Memory B cell (primary cell): ENCODE measurements at regions not wholly inside any gene's neighbourhood (a gene's known extent, or its start where the extent isn't known, plus 50 kb on each side); places are given as distances from the start of the nearest gene placed in this dataset.

Experiments
- ATAC-seq: fragments of 150-1000 bp; cut with Tn5 transposase; 2 replicates; pipeline ENCODE4 v1.10.0; 2021; ENCODE audit warnings: low read depth, mild to moderate bottlenecking, moderate library complexity
- DNase-seq, 2 donors: peaks; one replicate each; pipeline ENCODE4 v3.0.0; 2022; ENCODE audit warnings: low spot score in 2 of 2
- H3K27ac Mint-ChIP-seq: one replicate; pipeline ENCODE4 v1.8.0; 2022; ENCODE audit warnings: mild to moderate bottlenecking, moderate library complexity, mixed read lengths
- H3K27me3 Mint-ChIP-seq: one replicate; pipeline ENCODE4 v1.8.0; 2022; ENCODE audit warnings: mixed read lengths
- H3K36me3 Mint-ChIP-seq: one replicate; pipeline ENCODE4 v1.8.0; 2022; ENCODE audit warnings: mild to moderate bottlenecking, mixed read lengths
- H3K4me1 Mint-ChIP-seq: one replicate; pipeline ENCODE4 v1.8.0; 2022; ENCODE audit warnings: mixed read lengths
- H3K4me3 Mint-ChIP-seq: one replicate; pipeline ENCODE4 v1.8.0; 2022; ENCODE audit warnings: mild to moderate bottlenecking, moderate library complexity, mixed read lengths
- H3K9me3 Mint-ChIP-seq: one replicate; pipeline ENCODE4 v1.8.0; 2022; ENCODE audit warnings: mixed read lengths

GRCh38 chr13:104006625-104007075, 940.4 kb upstream of the SLC10A2 start:
- no peaks in the 10 kb centered on the region for H3K9me3 Mint-ChIP-seq
- H3K4me1 Mint-ChIP-seq = no peaks in the 10 kb centered on the region
- ATAC-seq = no peak
- H3K4me3 Mint-ChIP-seq = no peak overlapping the region
- no peaks in the 10 kb centered on the region for H3K27me3 Mint-ChIP-seq
- DNase-seq = no peak
- no peaks in the 10 kb centered on the region for H3K36me3 Mint-ChIP-seq
- H3K27ac Mint-ChIP-seq = no peak overlapping the region

GRCh38 chr13:104004572-104004971, 938.4 kb upstream of the SLC10A2 start:
- Mint-ChIP-seq H3K9me3 (no peaks in the 10 kb centered on the region), H3K27ac (no peak overlapping the region), H3K4me3 (no peak overlapping the region), H3K36me3 (no peaks in the 10 kb centered on the region), H3K4me1 (no peaks in the 10 kb centered on the region), H3K27me3 (no peaks in the 10 kb centered on the region)
- DNase-seq (no peak), ATAC-seq (no peak)

- Mint-ChIP-seq H3K27me3 (no peaks in the 10 kb centered on the region), H3K9me3 (no peaks in the 10 kb centered on the region), H3K4me1 (no peaks in the 10 kb centered on the region), H3K4me3 (no peak overlapping the region), H3K36me3 (no peaks in the 10 kb centered on the region), H3K27ac (no peak overlapping the region)
- no peak for ATAC-seq
- DNase-seq = no peak
Measured at GRCh38 chr13:104002216-104002615, 936.0 kb upstream of the SLC10A2 start.

GRCh38 chr13:104001766-104002165, 935.5 kb upstream of the SLC10A2 start:
- Mint-ChIP-seq H3K27ac (no peak overlapping the region), H3K4me3 (no peak overlapping the region), H3K9me3 (no peaks in the 10 kb centered on the region), H3K36me3 (no peaks in the 10 kb centered on the region), H3K27me3 (no peaks in the 10 kb centered on the region), H3K4me1 (no peaks in the 10 kb centered on the region)
- no peak for DNase-seq
- ATAC-seq = no peak

GRCh38 chr13:103996733-103997132, 930.5 kb upstream of the SLC10A2 start:
- DNase-seq (no peak), ATAC-seq (no peak)
- Mint-ChIP-seq H3K27me3 (no peaks in the 10 kb centered on the region), H3K4me1 (no peaks in the 10 kb centered on the region), H3K27ac (no peak overlapping the region), H3K9me3 (peaks cover 2% of the 10 kb centered on the region), H3K36me3 (no peaks in the 10 kb centered on the region), H3K4me3 (no peak overlapping the region)

GRCh38 chr13:103983948-103984347, 917.7 kb upstream of the SLC10A2 start:
- DNase-seq (no peak), ATAC-seq (no peak)
- Mint-ChIP-seq H3K4me1 (no peaks in the 10 kb centered on the region), H3K36me3 (no peaks in the 10 kb centered on the region), H3K9me3 (peaks cover 5% of the 10 kb centered on the region), H3K27ac (no peak overlapping the region), H3K4me3 (no peak overlapping the region), H3K27me3 (no peaks in the 10 kb centered on the region)

GRCh38 chr13:103976371-103976770, 910.2 kb upstream of the SLC10A2 start:
- Mint-ChIP-seq H3K9me3 (peaks cover 7% of the 10 kb centered on the region), H3K36me3 (no peaks in the 10 kb centered on the region), H3K27ac (no peak overlapping the region), H3K27me3 (no peaks in the 10 kb centered on the region), H3K4me1 (no peaks in the 10 kb centered on the region), H3K4me3 (no peak overlapping the region)
- no peak for ATAC-seq
- DNase-seq = no peak

- Mint-ChIP-seq H3K27me3 (no peaks in the 10 kb centered on the region), H3K27ac (no peak overlapping the region), H3K4me3 (no peak overlapping the region), H3K36me3 (no peaks in the 10 kb centered on the region), H3K9me3 (peaks cover 6% of the 10 kb centered on the region), H3K4me1 (no peaks in the 10 kb centered on the region)
- no peak for ATAC-seq
- DNase-seq = no peak
Measured at GRCh38 chr13:103973740-103974139, 907.5 kb upstream of the SLC10A2 start.

GRCh38 chr13:103969520-103970050, 903.4 kb upstream of the SLC10A2 start:
- Mint-ChIP-seq H3K27me3 (no peaks in the 10 kb centered on the region), H3K4me3 (no peak overlapping the region), H3K27ac (no peak overlapping the region), H3K36me3 (no peaks in the 10 kb centered on the region), H3K4me1 (no peaks in the 10 kb centered on the region), H3K9me3 (peaks cover 3% of the 10 kb centered on the region)
- ATAC-seq (no peak), DNase-seq (no peak)

GRCh38 chr13:103965506-103966243, 899.5 kb upstream of the SLC10A2 start:
- DNase-seq (no peak), ATAC-seq (no peak)
- H3K9me3 Mint-ChIP-seq = peaks cover 7% of the 10 kb centered on the region
- no peak overlapping the region for H3K4me3 Mint-ChIP-seq
- no peak overlapping the region for H3K27ac Mint-ChIP-seq
- no peaks in the 10 kb centered on the region for H3K36me3 Mint-ChIP-seq
- no peaks in the 10 kb centered on the region for H3K4me1 Mint-ChIP-seq
- H3K27me3 Mint-ChIP-seq = no peaks in the 10 kb centered on the region

GRCh38 chr13:103961784-103962183, 895.6 kb upstream of the SLC10A2 start:
- H3K36me3 Mint-ChIP-seq = no peaks in the 10 kb centered on the region
- no peak overlapping the region for H3K4me3 Mint-ChIP-seq
- no peaks in the 10 kb centered on the region for H3K27me3 Mint-ChIP-seq
- H3K9me3 Mint-ChIP-seq = peaks cover 7% of the 10 kb centered on the region
- H3K4me1 Mint-ChIP-seq = no peaks in the 10 kb centered on the region
- H3K27ac Mint-ChIP-seq = no peak overlapping the region
- DNase-seq (no peak), ATAC-seq (no peak)

GRCh38 chr13:103961129-103961528, 894.9 kb upstream of the SLC10A2 start:
- Mint-ChIP-seq H3K4me1 (no peaks in the 10 kb centered on the region), H3K27me3 (no peaks in the 10 kb centered on the region), H3K9me3 (peaks cover 7% of the 10 kb centered on the region), H3K27ac (no peak overlapping the region), H3K4me3 (no peak overlapping the region), H3K36me3 (no peaks in the 10 kb centered on the region)
- ATAC-seq = no peak
- no peak for DNase-seq

GRCh38 chr13:103960001-103960400, 893.8 kb upstream of the SLC10A2 start:
- Mint-ChIP-seq H3K27me3 (no peaks in the 10 kb centered on the region), H3K4me3 (no peak overlapping the region), H3K36me3 (no peaks in the 10 kb centered on the region), H3K27ac (no peak overlapping the region), H3K4me1 (no peaks in the 10 kb centered on the region), H3K9me3 (peaks cover 7% of the 10 kb centered on the region)
- no peak for ATAC-seq
- DNase-seq = no peak

GRCh38 chr13:103958691-103959090, 892.5 kb upstream of the SLC10A2 start:
- H3K9me3 Mint-ChIP-seq = peaks cover 4% of the 10 kb centered on the region
- no peak for DNase-seq
- H3K27me3 Mint-ChIP-seq = no peaks in the 10 kb centered on the region
- no peak overlapping the region for H3K4me3 Mint-ChIP-seq
- no peaks in the 10 kb centered on the region for H3K36me3 Mint-ChIP-seq
- no peak overlapping the region for H3K27ac Mint-ChIP-seq
- ATAC-seq = no peak
- H3K4me1 Mint-ChIP-seq = no peaks in the 10 kb centered on the region

- no peak for DNase-seq
- ATAC-seq = no peak
- no peaks in the 10 kb centered on the region for H3K27me3 Mint-ChIP-seq
- no peak overlapping the region for H3K4me3 Mint-ChIP-seq
- no peaks in the 10 kb centered on the region for H3K4me1 Mint-ChIP-seq
- no peak overlapping the region for H3K27ac Mint-ChIP-seq
- H3K9me3 Mint-ChIP-seq = peaks cover 9% of the 10 kb centered on the region
- no peaks in the 10 kb centered on the region for H3K36me3 Mint-ChIP-seq
Measured at GRCh38 chr13:103957939-103958338, 891.7 kb upstream of the SLC10A2 start.
